HUES48 (cell line): ENCODE measurements at regions not wholly inside any gene's neighbourhood (a gene's known extent, or its start where the extent isn't known, plus 50 kb on each side); places are given as distances from the start of the nearest gene placed in this dataset.

Source experiments
- H3K27ac ChIP-seq: one replicate; pipeline ENCODE4 v1.7.0; 2013; ENCODE audit warnings: low read depth, low read length, inconsistent platforms
- H3K27me3 ChIP-seq: 2 replicates; pipeline ENCODE4 v1.6.1; 2013; ENCODE audit warnings: mild to moderate bottlenecking, low read length; ENCODE audit not compliant: control insufficient read depth, insufficient read depth
- H3K36me3 ChIP-seq: 2 replicates; pipeline ENCODE4 v1.6.1; 2013; ENCODE audit warnings: low read length; ENCODE audit not compliant: control insufficient read depth, insufficient read depth
- H3K4me1 ChIP-seq: 2 replicates; pipeline ENCODE4 v1.6.1; 2013; ENCODE audit warnings: mild to moderate bottlenecking, low read length; ENCODE audit not compliant: control insufficient read depth, insufficient read depth
- H3K4me3 ChIP-seq: 2 replicates; pipeline ENCODE4 v1.5.1; 2013; ENCODE audit warnings: mild to moderate bottlenecking, low read depth, low read length
- H3K9ac ChIP-seq: 2 replicates; pipeline ENCODE4 v1.6.1; 2013; ENCODE audit warnings: mild to moderate bottlenecking, low read depth, low read length, moderate library complexity
- H3K9me3 ChIP-seq: 2 replicates; pipeline ENCODE4 v1.6.1; 2013; ENCODE audit warnings: low read length; ENCODE audit not compliant: control insufficient read depth, insufficient read depth

DNA sequence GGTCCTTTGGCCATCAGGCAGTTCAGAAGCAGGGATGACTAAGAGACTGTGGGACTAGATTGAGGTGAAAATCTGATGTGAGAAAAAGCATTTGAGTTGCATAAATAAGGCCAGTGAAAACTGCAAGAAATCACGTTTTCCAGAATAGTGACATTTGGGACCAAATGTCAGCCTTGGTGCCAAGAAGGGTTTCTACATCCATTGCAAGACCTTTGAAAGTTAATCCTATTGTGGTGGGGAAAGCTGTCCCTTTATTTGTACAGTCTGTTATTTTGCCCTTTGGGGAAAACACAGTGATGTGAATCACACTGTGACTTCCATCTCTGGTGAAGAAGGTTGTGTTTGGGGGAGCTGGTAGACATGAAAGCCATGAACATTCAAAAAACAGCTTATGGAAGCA, 153.5 kb upstream of the SIX2 start:
- Histone ChIP-seq H3K4me3 (no peak overlapping the region), H3K4me1 (peaks cover 5% of the 10 kb centered on the region; the same call in 1 of the 2 replicates)

DNA sequence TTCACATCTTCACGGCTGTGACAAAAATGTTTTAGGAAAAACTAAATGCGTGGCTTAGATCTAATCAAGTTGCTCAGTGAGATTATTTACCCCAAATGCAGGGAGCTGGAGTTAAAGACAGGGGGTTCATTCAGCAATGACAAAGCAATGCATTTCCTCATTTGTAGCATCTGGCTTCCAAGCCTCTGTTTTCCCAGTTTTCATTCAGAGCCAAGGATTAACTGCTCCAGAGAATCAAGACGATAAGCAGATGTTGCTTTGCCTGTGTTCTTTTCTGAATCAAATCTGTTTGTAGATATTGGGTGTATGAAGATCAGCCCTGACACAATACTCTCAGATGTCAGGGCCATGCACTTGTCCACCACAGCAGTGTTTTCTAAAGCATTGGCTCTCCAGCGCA, 147.4 kb upstream of the SIX2 start:
- H3K9ac ChIP-seq, result no peak overlapping the region
- H3K36me3 ChIP-seq, result no peaks in the 10 kb centered on the region
- no peaks in the 10 kb centered on the region for H3K27me3 ChIP-seq
- H3K4me3 ChIP-seq, result no peak overlapping the region
- no peak overlapping the region for H3K27ac ChIP-seq
- H3K4me1 ChIP-seq, result 0 out of 2 replicates have a peak, but pooled peaks cover 4% of the 10 kb centered on the region
- no peaks in the 10 kb centered on the region for H3K9me3 ChIP-seq

More for the DNA sequence above, 153.5 kb upstream of the SIX2 start:
- Histone ChIP-seq H3K27ac (no peak overlapping the region), H3K36me3 (no peaks in the 10 kb centered on the region), H3K9me3 (no peaks in the 10 kb centered on the region), H3K9ac (no peak overlapping the region), H3K27me3 (peaks cover 12% of the 10 kb centered on the region)

DNA sequence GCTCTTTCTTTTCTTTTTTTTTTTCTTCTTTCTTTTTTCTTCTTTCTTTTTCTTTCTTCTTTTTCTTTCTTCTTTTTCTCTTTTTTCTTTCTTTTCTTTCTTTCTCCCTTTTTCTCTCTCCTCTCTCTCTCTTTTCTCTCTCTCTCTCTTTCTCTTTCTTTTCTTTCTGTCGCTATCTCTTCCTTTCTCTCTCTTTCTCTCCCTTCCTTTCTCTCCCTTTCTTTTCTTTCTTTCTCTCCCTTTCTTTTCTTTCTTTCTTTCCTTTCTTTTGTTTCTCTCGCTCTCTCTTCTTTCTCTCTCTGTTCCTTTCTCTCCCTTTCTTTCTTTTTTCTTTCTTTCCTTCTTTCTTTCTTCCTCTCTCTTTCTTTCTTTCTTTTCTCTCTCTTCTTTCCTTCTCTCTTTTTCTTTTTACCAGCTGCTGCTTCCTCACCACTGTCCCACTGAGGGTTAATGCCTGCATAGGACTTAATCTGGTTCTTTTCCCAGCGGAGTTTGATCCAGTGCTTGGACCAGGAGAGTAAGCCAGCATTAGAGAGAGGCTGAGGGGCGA, 145.4 kb upstream of the SIX2 start:
- Histone ChIP-seq H3K27me3 (no peaks in the 10 kb centered on the region), H3K9ac (no peak overlapping the region), H3K4me1 (0 out of 2 replicates have a peak, but pooled peaks cover 4% of the 10 kb centered on the region), H3K27ac (no peak overlapping the region), H3K4me3 (no peak overlapping the region), H3K9me3 (no peaks in the 10 kb centered on the region), H3K36me3 (no peaks in the 10 kb centered on the region)

DNA sequence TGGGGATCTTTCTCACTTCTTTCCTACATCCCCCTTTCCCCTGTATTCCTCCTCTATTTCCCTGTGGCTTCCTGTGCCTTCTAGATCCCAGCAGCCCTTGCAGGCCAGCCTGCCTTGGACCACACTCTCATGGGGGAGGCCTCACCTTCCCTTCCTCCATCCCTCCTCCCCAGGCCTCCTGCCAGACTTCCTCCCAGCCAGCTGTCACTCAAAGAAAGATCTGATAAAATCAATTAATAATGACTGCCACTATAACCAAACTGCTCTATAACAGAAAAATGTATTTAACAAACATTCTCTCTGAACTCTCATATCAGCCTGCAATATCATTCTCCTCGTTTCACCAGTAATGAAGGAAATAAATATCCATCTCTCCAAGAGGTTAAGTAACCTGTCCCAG, 144.9 kb upstream of the SIX2 start:
- Histone ChIP-seq H3K27me3 (no peaks in the 10 kb centered on the region), H3K9ac (no peak overlapping the region), H3K4me3 (no peak overlapping the region), H3K27ac (no peak overlapping the region), H3K9me3 (no peaks in the 10 kb centered on the region), H3K4me1 (0 out of 2 replicates have a peak, but pooled peaks cover 4% of the 10 kb centered on the region), H3K36me3 (no peaks in the 10 kb centered on the region)

DNA sequence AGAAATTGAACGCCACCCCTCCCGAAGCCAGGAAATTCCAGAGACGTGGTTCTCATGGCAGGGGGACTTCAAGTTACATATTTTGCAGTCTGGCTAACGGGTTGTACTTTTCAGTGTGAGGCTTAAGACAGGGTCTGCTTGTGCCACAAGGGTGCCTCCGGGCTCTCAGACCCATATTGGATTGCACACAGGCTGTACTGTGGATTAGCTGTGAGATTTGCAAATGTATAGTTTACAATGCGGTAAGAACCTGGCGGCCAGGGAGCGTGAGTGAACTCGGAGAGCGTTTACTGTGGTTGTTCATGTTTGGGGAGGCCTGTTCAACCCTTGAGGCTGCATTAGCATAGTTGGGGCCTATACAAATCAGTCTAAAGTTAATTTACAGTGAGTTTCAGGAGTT, 143.9 kb upstream of the SIX2 start:
- Histone ChIP-seq H3K27me3 (no peaks in the 10 kb centered on the region), H3K4me3 (no peak overlapping the region), H3K9ac (no peak overlapping the region), H3K4me1 (0 out of 2 replicates have a peak, but pooled peaks cover 4% of the 10 kb centered on the region), H3K36me3 (no peaks in the 10 kb centered on the region), H3K27ac (no peak overlapping the region), H3K9me3 (no peaks in the 10 kb centered on the region)

DNA sequence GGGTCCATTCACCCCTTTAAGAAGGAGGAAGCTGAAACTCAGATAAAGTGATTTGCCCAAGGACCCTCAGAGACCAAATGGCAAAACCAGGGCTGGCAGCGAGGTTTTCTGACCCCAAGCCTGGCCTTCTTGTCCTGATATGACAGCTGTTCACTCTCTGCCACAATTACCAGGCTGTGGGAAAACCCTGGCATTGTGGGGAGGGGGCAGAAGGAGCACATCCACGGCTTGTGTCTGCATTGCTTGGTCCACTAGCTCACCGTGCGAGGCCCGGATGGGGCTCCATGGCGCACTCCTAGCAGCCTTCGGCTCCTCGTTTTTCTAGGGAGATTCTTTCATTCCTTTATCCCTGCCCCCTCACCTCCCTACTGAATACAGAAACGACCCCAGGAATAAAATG, 143.4 kb upstream of the SIX2 start:
- Histone ChIP-seq H3K9ac (no peak overlapping the region), H3K27ac (no peak overlapping the region), H3K4me1 (0 out of 2 replicates have a peak, but pooled peaks cover 4% of the 10 kb centered on the region), H3K4me3 (no peak overlapping the region), H3K9me3 (no peaks in the 10 kb centered on the region), H3K36me3 (no peaks in the 10 kb centered on the region), H3K27me3 (no peaks in the 10 kb centered on the region)

DNA sequence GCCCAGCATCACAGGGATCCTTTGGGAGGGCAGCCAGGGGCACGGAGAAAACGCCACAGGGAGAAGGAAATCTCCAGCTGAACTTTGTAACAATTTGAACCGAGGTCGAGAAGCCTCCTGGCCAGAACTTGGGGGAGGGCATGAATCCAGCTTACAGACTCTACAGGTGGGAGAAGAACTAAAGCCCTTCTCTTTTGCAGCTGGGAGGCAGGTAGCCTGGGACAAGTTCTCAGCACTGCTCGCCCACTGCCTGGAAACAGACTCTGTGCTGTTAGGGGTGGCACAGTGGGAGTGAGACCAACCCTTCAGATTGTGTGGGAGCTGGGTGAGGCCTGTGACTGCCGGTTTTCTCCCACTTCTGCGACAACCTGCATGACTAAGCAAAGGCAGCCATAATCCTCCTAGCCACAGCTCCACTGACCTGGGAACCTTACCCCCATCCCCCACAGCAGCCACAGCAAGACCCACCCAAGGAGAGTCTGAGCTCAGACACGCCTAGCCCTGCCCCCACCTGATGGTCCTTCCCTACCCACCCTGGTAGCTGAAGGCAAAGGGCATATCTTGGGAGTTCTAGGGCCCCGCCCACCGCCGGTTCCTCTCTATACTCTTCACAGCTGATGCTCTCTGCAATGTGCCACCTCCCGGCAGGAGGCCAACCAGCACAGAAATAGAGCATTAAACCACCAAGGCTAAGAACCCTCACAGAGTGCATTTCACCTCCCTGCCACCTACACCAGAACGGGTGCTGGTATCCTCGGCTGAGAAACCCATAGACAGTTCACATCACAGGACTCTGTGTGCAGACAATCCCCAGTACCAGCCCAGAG, 136.0 kb upstream of the SIX2 start:
- H3K27me3 ChIP-seq, result no peaks in the 10 kb centered on the region
- no peak overlapping the region for H3K9ac ChIP-seq
- 0 out of 2 replicates have a peak, but pooled peaks cover 4% of the 10 kb centered on the region for H3K4me1 ChIP-seq
- H3K36me3 ChIP-seq, result no peaks in the 10 kb centered on the region
- H3K27ac ChIP-seq, result no peak overlapping the region
- no peaks in the 10 kb centered on the region for H3K9me3 ChIP-seq
- H3K4me3 ChIP-seq, result no peak overlapping the region

DNA sequence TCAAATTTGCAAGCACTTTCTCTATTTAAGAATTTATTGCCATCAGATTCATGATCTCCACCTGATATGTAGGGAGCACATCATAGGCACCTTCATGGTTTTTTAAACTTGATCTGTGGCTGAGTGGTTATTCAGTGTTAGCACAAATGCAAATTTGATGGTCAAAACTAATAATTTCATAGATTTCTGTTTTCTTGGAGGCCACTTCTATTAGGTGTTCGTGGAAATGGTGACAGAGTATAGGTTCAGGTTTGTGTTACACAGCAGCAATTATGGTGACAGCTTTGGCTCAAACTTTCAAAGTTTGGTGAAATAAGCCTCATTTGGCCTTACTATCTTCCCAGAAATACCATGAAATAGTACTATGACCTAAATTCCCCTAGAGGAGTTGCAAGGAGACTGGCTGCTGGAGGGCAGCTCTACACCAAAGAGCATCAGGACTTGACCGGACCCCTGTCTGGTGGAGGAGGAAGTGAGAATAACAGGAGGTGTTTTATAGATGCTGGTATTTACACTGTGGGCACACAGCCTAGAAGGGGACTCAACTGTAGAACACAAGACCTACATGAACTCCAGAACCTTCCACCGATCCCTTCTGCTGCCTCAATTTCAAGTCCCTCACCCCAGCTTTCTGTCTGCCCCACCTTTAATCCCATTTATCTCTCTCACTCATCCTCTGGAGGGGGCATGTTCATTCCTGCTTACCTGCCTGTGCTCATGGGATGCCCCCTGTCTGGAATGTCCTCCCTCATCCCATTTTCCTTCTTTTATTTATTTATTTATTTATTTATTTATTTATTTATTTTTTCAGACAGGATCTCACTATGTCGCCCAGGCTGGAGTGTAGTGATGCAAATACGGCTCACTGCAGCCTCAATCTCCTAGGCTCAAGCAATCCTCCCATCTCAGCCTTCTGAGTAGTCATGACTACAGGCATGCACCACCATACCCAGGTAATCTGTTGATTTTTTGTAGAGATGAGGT, 132.9 kb upstream of the SIX2 start:
- H3K9ac ChIP-seq, result no peak overlapping the region
- no peak overlapping the region for H3K27ac ChIP-seq
- 0 out of 2 replicates have a peak, but pooled peaks cover 4% of the 10 kb centered on the region for H3K4me1 ChIP-seq
- H3K27me3 ChIP-seq, result no peaks in the 10 kb centered on the region
- no peak overlapping the region for H3K4me3 ChIP-seq
- no peaks in the 10 kb centered on the region for H3K9me3 ChIP-seq
- no peaks in the 10 kb centered on the region for H3K36me3 ChIP-seq

DNA sequence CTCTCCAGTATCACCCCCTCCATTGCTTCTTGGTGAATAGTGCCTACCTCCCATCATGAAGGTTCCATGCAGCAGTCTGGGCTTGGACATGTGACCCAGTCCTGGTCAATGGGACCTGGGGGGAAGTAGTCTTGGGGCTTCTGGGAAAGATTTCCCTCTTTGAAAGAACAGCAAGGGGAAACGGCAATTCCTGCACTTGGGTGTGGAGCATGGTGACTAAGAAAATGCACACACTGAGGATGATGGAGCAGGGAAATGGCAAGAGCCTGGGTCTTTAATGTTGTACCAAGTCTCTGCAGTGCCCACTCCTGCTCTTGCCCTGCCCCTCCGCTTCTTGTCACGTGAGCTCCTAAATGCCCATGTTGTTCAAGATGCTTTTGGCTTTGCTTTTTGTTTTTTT, 131.4 kb upstream of the SIX2 start:
- Histone ChIP-seq H3K27ac (no peak overlapping the region), H3K27me3 (no peaks in the 10 kb centered on the region), H3K4me3 (no peak overlapping the region), H3K9ac (no peak overlapping the region), H3K36me3 (no peaks in the 10 kb centered on the region), H3K9me3 (no peaks in the 10 kb centered on the region), H3K4me1 (0 out of 2 replicates have a peak, but pooled peaks cover 4% of the 10 kb centered on the region)

DNA sequence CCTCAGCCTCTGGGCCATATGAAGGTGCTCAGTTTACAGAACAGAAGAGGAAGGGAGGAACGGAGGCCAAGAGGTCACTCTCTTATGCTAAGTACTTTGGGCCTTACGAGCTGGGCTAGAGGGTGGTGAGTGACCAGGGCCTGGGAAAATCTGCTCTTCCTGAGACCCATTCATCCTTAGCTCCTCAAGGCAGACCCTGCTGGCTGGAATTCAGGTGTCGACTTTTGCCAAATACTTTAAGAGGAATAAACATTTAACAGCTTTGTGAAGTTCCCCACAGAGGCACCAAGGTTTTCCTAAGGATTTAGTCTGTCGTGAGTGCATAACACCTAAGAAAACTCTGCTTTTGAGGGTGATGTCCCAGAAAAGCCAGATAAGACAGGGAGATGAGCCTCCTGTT, 129.7 kb upstream of the SIX2 start:
- no peaks in the 10 kb centered on the region for H3K27me3 ChIP-seq
- H3K9ac ChIP-seq, result no peak overlapping the region
- H3K36me3 ChIP-seq, result no peaks in the 10 kb centered on the region
- H3K9me3 ChIP-seq, result no peaks in the 10 kb centered on the region
- no peak overlapping the region for H3K27ac ChIP-seq
- peaks cover 3% of the 10 kb centered on the region; the same call in 1 of the 2 replicates for H3K4me1 ChIP-seq
- H3K4me3 ChIP-seq, result no peak overlapping the region
